MG63 (cell line): ENCODE measurements at regions not wholly inside any gene's neighbourhood (a gene's known extent, or its start where the extent isn't known, plus 50 kb on each side); places are given as distances from the start of the nearest gene placed in this dataset.
"Not testable (repeated sequence)": the region's sequence is repeated elsewhere in the genome, so short reads cannot be mapped to it uniquely, and the experiment has no call there.

Experiments used
- DNase-seq: peaks from one replicate; pipeline ENCODE4 v3.0.0-alpha.2; 2020
- H3K27me3 ChIP-seq: fragments of 250-450 bp; sonication (Bioruptor Pico); 2 replicates; pipeline ENCODE4 v1.5.1; 2020; ENCODE audit warnings: mild to moderate bottlenecking, moderate library complexity
- H3K36me3 ChIP-seq: fragments of 250-450 bp; sonication (Bioruptor Pico); 2 replicates; pipeline ENCODE4 v1.5.1; 2020; ENCODE audit warnings: mild to moderate bottlenecking, moderate library complexity
- H3K4me3 ChIP-seq: fragments of 250-450 bp; sonication (Bioruptor Pico); 2 replicates; pipeline ENCODE4 v1.5.1; 2020; ENCODE audit warnings: mild to moderate bottlenecking, moderate library complexity
- H3K9me3 ChIP-seq: fragments of 250-450 bp; sonication (Bioruptor Pico); 2 replicates; pipeline ENCODE4 v1.5.1; 2020; ENCODE audit warnings: mild to moderate bottlenecking, moderate library complexity

- no peak for DNase-seq
- Histone ChIP-seq H3K36me3 (no peaks in the 10 kb centered on the region), H3K4me3 (no peak overlapping the region), H3K27me3 (no peaks in the 10 kb centered on the region), H3K9me3 (no peaks in the 10 kb centered on the region)
Observed at GRCh38 chr3:144470666-144471065, 499.0 kb downstream of the DIPK2A start.

- no peaks in the 10 kb centered on the region for H3K27me3 ChIP-seq
- DNase-seq = no peak
- H3K9me3 ChIP-seq = no peaks in the 10 kb centered on the region
- H3K36me3 ChIP-seq = no peaks in the 10 kb centered on the region
- H3K4me3 ChIP-seq = no peak overlapping the region
Observed at GRCh38 chr3:144477593-144477992, 506.0 kb downstream of the DIPK2A start.

GRCh38 chr3:144480416-144480919, 508.8 kb downstream of the DIPK2A start:
- DNase-seq = no peak
- no peaks in the 10 kb centered on the region for H3K27me3 ChIP-seq
- H3K36me3 ChIP-seq = no peaks in the 10 kb centered on the region
- no peak overlapping the region for H3K4me3 ChIP-seq
- no peaks in the 10 kb centered on the region for H3K9me3 ChIP-seq

DNA sequence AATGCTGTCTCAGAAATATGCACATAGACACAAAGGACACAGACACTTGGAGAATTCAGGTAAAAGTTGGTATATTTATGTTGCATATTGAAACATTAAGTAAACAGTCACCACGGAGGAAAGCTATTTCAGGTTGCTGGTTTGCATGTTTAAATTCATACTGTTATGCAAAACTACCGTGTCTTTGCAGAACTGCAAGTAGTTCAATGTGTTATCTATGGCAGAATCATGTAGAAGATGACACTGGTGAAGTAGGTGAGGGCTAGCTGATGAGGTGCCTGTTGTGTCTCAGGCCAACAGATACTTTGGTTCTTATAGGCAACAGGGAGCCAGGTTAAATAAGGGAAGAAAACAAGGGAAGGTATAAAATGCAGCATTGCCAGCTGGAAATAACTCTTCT, 511.3 kb downstream of the DIPK2A start:
- Histone ChIP-seq H3K4me3 (no peak overlapping the region), H3K9me3 (no peaks in the 10 kb centered on the region), H3K36me3 (no peaks in the 10 kb centered on the region), H3K27me3 (no peaks in the 10 kb centered on the region)
- DNase-seq = no peak

DNA sequence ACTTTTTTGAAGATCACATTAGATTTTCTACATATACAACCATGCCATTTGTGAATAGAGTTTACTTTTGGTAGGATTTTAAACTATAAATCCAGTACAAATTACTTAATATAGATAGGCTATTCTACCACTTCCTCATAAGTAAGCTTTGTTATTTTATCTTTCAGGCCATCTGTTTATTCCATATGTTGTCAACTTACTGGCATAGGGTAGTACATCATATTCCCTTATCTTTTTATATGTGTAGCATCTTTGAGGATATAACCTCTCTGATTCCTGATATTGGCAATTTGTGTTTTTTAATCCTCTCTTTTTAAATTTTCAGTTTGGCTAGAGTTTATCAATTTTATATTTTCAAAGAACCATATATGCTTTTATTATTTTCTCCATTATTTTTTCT, 515.4 kb downstream of the DIPK2A start:
- no peaks in the 10 kb centered on the region for H3K27me3 ChIP-seq
- DNase-seq = no peak
- H3K4me3 ChIP-seq = no peak overlapping the region
- H3K9me3 ChIP-seq = no peaks in the 10 kb centered on the region
- H3K36me3 ChIP-seq = no peaks in the 10 kb centered on the region

DNA sequence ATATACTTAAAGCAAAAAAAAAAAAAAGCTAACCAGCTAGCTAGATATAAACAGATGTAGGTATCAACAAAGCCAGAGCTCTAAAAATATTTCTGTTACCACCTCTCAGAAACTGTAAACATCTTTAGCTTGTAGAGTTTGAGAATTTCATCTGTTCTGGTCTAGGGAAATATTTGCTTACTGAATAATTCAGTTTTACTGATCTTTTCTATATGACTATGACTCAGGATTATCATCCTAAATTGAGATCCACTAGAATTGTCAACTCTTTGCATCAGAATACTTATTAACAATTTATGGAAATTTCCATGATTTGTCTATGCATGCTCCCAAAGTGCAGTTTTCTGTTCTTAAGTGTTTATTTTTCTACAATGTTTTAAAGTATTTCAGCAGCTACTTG, 517.3 kb downstream of the DIPK2A start:
- Histone ChIP-seq H3K9me3 (no peaks in the 10 kb centered on the region; the same call in 1 of the 2 replicates), H3K36me3 (no peaks in the 10 kb centered on the region), H3K27me3 (no peaks in the 10 kb centered on the region), H3K4me3 (no peak overlapping the region)
- DNase-seq = no peak

DNA sequence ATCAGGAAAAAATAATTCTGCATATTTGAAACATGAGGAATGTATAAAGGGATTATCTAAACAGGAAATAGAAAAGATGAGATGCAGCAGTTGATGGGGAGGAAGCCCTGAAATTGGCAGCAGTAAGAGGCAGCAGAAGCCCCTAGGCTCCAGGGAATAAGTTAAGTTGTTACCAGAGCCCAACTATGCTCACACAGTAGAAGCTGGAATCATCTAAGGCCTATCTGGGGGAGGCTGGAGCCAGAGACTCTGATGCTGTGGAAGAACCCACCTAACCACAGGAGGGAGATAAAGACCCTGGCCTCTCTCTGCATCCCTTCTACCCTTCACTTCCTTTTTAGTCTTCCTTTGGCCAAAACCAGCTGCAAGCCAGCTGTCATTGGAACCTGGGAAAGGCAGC, 519.7 kb downstream of the DIPK2A start:
- Histone ChIP-seq H3K27me3 (no peaks in the 10 kb centered on the region), H3K36me3 (no peaks in the 10 kb centered on the region), H3K9me3 (no peaks in the 10 kb centered on the region; the same call in 1 of the 2 replicates), H3K4me3 (no peak overlapping the region)
- no peak for DNase-seq

- not testable (repeated sequence) for DNase-seq, H3K36me3 ChIP-seq, H3K27me3 ChIP-seq, H3K4me3 ChIP-seq, H3K9me3 ChIP-seq
Observed at GRCh38 chr3:144494651-144495050, 523.0 kb downstream of the DIPK2A start.

- Histone ChIP-seq H3K9me3 (no peaks in the 10 kb centered on the region; the same call in 1 of the 2 replicates), H3K36me3 (no peaks in the 10 kb centered on the region), H3K4me3 (no peak overlapping the region), H3K27me3 (no peaks in the 10 kb centered on the region)
- DNase-seq = peak; percentile 83
Observed at GRCh38 chr3:144496141-144496835, 524.7 kb downstream of the DIPK2A start.

DNA sequence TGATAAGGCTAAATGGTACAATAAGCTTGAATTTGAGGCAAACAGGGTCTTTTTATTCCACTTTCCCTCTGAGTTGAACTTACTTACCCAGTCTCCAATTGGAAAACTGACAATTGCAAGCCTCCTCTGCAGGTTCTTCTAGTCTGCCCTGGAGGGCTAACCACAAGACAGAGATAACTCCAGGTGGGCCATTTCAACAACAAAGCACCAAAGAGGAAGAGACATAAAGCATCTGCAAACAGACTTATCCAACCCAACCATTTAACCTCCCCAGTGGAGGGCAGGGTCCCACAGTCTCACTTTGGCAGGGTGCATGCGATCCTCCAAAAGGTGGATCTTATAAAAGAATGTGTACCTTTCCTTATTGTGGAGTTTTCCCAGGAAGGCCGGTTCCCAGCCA, 525.8 kb downstream of the DIPK2A start:
- Histone ChIP-seq H3K4me3 (no peak overlapping the region), H3K27me3 (no peaks in the 10 kb centered on the region), H3K9me3 (no peaks in the 10 kb centered on the region; the same call in 1 of the 2 replicates), H3K36me3 (no peaks in the 10 kb centered on the region)
- no peak for DNase-seq

- Histone ChIP-seq H3K27me3 (no peaks in the 10 kb centered on the region), H3K4me3 (no peak overlapping the region), H3K36me3 (no peaks in the 10 kb centered on the region), H3K9me3 (no peaks in the 10 kb centered on the region)
- no peak for DNase-seq
Observed at GRCh38 chr3:144499001-144499930, 527.6 kb downstream of the DIPK2A start.

DNA sequence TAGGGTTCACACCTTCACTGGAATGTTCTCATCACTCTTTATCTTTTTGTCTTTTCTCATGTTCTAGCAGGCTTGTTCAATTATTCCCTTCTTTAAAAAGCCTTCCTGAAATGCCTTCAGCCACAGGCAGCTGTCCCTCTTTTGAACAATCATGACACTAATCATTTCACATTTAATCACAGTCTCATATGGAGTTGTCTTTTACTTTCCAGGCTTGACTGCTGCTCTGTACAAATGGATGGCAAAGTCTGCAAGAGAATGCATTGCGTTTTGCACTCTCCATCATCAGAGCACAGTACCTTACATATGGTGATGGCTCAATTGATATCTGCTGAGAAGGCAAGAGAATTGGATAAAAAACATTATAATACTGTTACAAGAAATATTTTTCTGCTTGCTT, 529.8 kb downstream of the DIPK2A start:
- no peaks in the 10 kb centered on the region for H3K36me3 ChIP-seq
- no peak overlapping the region for H3K4me3 ChIP-seq
- DNase-seq = no peak
- no peaks in the 10 kb centered on the region for H3K27me3 ChIP-seq
- H3K9me3 ChIP-seq = no peaks in the 10 kb centered on the region

GRCh38 chr3:144502402-144502801, 530.8 kb downstream of the DIPK2A start:
- DNase-seq = no peak
- H3K27me3 ChIP-seq = no peaks in the 10 kb centered on the region
- H3K36me3 ChIP-seq = no peaks in the 10 kb centered on the region
- H3K4me3 ChIP-seq = no peak overlapping the region
- no peaks in the 10 kb centered on the region for H3K9me3 ChIP-seq

GRCh38 chr3:144506375-144506774, 534.8 kb downstream of the DIPK2A start:
- not testable (repeated sequence) for DNase-seq, H3K9me3 ChIP-seq, H3K27me3 ChIP-seq, H3K4me3 ChIP-seq, H3K36me3 ChIP-seq

GRCh38 chr3:144511346-144511745, 539.7 kb downstream of the DIPK2A start:
- Histone ChIP-seq H3K9me3 (no peaks in the 10 kb centered on the region), H3K27me3 (no peaks in the 10 kb centered on the region), H3K36me3 (no peaks in the 10 kb centered on the region), H3K4me3 (no peak overlapping the region)
- no peak for DNase-seq

DNA sequence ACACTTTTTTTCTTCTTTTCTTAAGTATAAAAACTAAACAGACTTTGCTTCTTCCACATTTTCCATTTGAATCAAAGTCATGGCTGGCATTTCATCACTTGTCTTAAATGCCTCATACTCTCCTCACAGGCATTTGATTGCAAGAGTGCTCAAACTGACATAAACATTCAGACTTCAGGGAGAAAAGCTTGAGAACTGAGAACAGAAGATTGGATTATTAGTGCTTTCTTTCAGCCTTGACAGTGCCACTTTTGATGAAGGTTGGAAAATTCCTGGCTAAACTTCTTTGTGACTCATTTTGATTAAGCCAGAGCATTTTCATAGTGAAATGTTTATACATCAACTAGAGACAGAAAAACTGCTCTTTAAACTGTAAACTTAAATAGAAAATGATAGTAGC, 544.4 kb downstream of the DIPK2A start:
- Histone ChIP-seq H3K36me3 (no peaks in the 10 kb centered on the region), H3K27me3 (no peaks in the 10 kb centered on the region), H3K4me3 (no peak overlapping the region), H3K9me3 (no peaks in the 10 kb centered on the region)
- no peak for DNase-seq

GRCh38 chr3:144516589-144516988, 545.0 kb downstream of the DIPK2A start:
- Histone ChIP-seq H3K9me3 (no peaks in the 10 kb centered on the region), H3K36me3 (no peaks in the 10 kb centered on the region), H3K4me3 (no peak overlapping the region), H3K27me3 (no peaks in the 10 kb centered on the region)
- DNase-seq = no peak
